AG10803 (cell line): ENCODE measurements at regions not wholly inside any gene's neighbourhood (a gene's known extent, or its start where the extent isn't known, plus 50 kb on each side); places are given as distances from the start of the nearest gene placed in this dataset.

Source experiments
- DNase-seq: peaks from one replicate; pipeline ENCODE4 v3.0.0; 2010; ENCODE audit warnings: low read depth
- H3K4me3 ChIP-seq: 2 replicates; pipeline ENCODE4 v1.5.1; 2011; ENCODE audit warnings: mild to moderate bottlenecking, low read length, control low read depth
- TF ChIP-seq, protein P1 (sequence below): conservative IDR thresholded peaks from 2 replicates; pipeline ENCODE4 v1.5.1; 2011; ENCODE audit warnings: mild to moderate bottlenecking, low read length, control low read depth, inconsistent platforms

DNA sequence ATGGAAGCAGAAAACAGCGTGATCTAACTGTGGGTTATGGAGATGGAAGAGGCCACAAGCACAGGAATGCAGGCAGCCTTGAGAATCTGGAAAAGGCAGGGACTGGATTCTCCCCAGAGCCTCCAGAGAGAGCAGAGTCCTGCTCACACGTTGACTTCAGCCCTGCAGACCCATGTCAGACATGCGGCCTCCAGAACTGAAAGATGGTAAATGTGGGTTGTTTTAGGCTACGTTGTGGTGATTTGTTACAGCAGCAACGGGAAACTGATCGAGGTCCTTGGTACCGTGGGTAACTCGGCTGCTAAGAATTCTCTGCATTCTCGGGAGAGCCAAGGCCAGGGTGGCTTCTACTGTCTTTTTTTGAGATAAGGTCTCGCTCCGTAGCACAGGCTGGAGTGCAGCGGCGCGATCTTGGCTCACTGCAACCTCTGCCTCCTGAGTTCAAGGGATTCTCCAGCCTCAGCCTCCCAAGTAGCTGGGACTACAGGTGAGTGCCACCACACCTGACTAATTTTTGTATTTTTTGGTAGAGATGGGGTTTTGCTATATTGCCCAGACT lies 97.1 kb downstream of the ACKR3 start:
- no peak overlapping the region for H3K4me3 ChIP-seq
- TF ChIP-seq, protein P1, sequence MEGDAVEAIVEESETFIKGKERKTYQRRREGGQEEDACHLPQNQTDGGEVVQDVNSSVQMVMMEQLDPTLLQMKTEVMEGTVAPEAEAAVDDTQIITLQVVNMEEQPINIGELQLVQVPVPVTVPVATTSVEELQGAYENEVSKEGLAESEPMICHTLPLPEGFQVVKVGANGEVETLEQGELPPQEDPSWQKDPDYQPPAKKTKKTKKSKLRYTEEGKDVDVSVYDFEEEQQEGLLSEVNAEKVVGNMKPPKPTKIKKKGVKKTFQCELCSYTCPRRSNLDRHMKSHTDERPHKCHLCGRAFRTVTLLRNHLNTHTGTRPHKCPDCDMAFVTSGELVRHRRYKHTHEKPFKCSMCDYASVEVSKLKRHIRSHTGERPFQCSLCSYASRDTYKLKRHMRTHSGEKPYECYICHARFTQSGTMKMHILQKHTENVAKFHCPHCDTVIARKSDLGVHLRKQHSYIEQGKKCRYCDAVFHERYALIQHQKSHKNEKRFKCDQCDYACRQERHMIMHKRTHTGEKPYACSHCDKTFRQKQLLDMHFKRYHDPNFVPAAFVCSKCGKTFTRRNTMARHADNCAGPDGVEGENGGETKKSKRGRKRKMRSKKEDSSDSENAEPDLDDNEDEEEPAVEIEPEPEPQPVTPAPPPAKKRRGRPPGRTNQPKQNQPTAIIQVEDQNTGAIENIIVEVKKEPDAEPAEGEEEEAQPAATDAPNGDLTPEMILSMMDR, result no peak
- no peak for DNase-seq

DNA sequence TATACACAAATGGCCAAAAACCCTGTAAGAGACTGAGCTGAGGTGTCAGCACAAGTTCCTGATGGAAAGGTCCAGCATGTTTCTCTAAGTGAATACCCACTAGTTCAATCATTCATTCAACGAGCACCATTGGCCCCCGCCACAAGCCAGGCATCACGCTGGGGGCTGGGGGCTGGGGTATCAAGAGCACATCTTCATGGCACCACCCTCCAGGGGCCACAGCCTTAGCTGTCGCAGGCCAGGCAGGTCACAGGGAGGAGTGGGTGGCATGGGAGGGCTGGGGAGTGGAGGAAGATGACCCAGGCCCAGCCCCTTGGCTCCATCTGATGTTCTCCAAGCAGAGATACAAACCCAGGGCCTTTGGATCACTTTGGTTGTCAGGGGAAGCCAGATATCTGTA lies 97.9 kb downstream of the ACKR3 start:
- TF ChIP-seq, protein P1, result no peak
- no peak overlapping the region for H3K4me3 ChIP-seq
- DNase-seq, result no peak

DNA sequence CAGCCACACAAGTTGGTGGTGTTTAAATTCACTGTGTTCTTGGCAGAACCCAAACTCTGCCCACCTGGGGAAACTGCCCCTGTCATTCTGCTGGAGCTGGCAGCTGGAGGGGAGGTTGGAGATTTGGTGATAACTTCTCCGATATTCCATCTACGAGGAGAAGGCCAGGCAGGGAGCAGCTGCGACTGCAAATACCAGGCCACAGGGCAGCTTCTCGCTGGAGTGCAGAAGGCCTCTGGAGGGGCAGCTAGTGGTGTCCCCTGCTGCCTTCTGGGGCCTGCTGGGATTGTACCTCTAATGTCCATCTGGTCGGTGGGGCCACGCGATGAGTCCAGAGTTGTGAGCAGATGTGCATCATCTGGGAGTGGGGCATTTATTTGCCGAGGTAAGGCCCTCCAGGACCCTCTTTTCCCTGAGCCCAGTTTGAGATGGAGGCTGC lies 98.9 kb downstream of the ACKR3 start:
- H3K4me3 ChIP-seq, result no peak overlapping the region
- TF ChIP-seq, protein P1, result no peak
- no peak for DNase-seq

DNA sequence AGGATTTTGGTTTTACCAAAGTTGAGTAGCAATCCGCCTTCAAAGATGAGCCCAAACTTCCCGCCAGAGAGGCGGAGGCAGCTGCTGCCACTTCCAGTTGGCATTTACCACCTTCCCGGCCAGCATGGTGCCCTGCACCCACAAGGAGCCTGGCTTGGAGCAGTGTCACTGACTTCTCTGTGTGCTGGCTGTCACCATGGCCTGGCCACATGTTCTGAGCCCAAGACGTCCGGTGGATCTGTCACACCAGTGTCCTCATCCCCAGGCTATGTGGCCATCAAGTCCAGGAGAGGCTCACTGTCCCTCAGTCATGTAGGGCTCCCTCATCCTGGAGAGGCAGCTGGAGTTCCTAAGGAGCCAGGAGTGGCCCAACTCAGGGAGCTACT lies 100.6 kb downstream of the ACKR3 start:
- DNase-seq, result no peak
- no peak overlapping the region for H3K4me3 ChIP-seq
- TF ChIP-seq, protein P1, result no peak

DNA sequence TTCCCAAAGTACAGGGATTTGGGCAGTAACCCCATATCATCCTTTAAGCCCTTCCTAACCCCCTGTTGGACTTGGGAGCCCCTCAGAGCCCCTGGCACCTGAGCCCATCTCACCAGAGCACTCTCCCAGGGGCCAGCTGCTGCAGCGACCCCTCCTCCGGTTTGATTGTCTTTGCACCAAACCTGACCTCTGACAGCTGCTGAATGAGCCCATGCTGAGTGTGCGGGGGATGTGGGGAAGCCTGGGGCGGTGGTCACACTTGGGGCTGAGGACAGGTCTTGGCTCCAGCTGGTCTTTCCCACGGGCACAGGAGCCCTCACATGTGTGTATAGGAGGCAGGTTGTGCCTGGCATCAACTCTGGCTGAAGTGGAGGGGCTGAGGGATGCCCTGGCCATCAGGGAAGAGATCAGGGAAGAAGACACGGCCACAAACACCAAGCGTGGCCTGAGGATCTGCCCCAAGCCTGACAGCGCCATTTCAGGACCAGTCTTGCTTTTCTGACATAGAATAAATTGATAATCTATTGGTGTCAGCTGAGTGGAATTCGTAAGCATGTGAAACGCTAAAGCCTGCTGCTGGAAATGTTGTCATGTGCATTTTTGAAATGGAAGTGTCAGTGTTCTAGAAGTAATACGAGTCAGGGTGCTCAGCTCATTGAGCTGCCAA lies 102.4 kb downstream of the ACKR3 start:
- no peak overlapping the region for H3K4me3 ChIP-seq
- DNase-seq, result no peak
- TF ChIP-seq, protein P1, result no peak

DNA sequence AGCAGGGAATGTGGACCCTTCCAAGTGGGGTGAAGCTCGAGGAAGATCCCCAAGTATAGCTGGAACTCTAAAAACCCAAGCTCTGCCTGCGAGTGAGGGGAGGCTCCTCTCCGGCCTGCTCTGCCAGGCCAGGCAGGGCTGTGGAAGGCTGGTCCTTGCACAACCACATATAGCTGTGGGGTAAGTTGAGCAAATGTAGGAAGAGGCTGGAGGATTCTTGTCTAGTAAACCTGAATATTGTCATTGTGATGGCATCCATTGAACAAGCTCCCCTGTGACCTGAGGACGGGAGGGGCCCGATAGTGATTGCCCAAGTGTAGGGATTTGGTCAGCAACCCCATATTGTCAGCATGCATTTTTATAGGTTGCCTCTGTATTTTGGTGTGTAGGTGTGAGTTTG lies 103.0 kb downstream of the ACKR3 start:
- no peak for DNase-seq
- no peak overlapping the region for H3K4me3 ChIP-seq
- TF ChIP-seq, protein P1, result no peak

DNA sequence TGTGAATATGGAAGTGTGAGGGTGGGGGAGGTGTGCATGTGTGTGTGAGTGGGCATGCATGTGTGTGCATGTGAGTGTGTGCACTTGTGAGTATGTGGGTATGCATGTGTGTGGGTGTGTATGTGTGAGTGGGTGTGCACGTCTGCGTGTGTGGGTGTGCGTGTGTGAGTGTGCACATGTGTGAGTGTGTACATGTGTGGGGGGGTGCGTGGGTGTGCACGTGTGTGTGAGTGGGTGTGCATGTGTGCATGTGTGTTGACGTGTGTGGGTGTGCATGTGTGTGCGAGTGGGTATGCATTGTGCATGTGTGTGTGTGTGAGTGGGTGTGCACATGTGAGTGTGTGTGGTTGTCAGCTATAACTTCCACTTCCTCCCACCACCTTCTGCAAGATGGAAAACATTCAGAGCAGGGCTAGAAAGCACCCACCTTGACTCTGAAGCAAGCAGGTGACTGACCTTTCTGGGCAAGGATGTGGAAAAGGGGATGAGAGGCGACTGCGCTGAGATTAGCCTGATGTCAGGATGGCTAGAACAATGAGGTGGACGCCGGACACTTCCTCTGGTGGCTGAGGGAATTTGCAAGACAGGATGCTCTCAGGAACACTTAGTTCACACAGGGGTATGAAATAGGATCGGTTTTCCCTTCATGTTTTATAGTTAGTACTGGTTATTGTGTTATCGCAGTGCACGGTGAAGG lies 103.6 kb downstream of the ACKR3 start:
- H3K4me3 ChIP-seq, result no peak overlapping the region
- DNase-seq, result no peak
- TF ChIP-seq, protein P1, result no peak
